ENCODE measurements at regions not wholly inside any gene's neighbourhood (a gene's known extent, or its start where the extent isn't known, plus 50 kb on each side); places are given as distances from the start of the nearest gene placed in this dataset.

DNA sequence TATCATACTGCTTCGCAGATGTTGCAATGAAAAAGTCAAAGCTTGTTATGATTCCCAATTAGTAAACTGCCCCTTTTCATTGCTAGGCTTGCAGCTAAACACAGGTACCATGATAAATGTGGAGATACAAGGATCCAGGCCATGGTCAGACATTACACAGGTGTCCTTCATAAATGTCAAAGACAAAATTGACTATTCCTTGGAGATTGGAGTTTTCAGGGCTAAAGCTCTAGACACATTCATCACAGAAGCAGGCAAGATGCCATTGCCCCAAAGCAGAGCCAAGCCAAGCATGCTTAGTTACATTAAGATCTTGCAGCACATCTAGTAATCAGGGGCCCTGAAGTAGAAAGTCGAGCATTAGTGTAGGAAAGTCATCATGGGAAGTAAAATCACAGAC is 111.3 kb upstream of the INTU start:
- POLR2A ChIA-PET = no interaction called here
- DNase-seq (ENCODE audit: low read depth, low spot score) (no peak), FAIRE-seq (no peak)
- H3K9me3 ChIP-seq (replicated peaks; ENCODE audit: control insufficient read depth, insufficient read depth, low read length) = no peaks in the 10 kb centered on the region
- dilution Hi-C loops (cut with MboI; ENCODE audit: extremely low pct_ligation_motif_present, low sequenced_read_pairs) = no loop called here
- H3K4me1 ChIP-seq (ENCODE audit: control insufficient read depth, extremely low read depth, insufficient read depth, low read length) = no peaks in the 10 kb centered on the region
- H3K4me2 ChIP-seq (ENCODE audit: insufficient read depth, low read length) = no peak overlapping the region
- no peak for TF ChIP-seq JUN (IDR thresholded peaks at IDR 0.05; ENCODE audit: borderline replicate concordance, insufficient read depth, insufficient read length, low read depth)
- no peak for TF ChIP-seq FOS (IDR thresholded peaks at IDR 0.05; ENCODE audit: borderline replicate concordance, insufficient read depth, low read length)
- no peaks in the 10 kb centered on the region for H3K36me3 ChIP-seq (ENCODE audit: control insufficient read depth in 2 of 2, extremely low read depth in 1 of 2, insufficient read depth in 2 of 2, low read length in 2 of 2)
- intact Hi-C loops (cut with micrococcal nuclease) = no loop called here
- H2AFZ ChIP-seq (ENCODE audit: low read depth, low read length) = no peak overlapping the region
- no peak overlapping the region for H3K27ac ChIP-seq (ENCODE audit: insufficient read depth, low read depth, low read length)
- no peak overlapping the region for H3K4me3 ChIP-seq (replicated peaks in 1 of 3; ENCODE audit: insufficient read depth in 1 of 3, low read depth in 1 of 3, low read length in 3 of 3)
- no peaks in the 10 kb centered on the region for H4K20me1 ChIP-seq (replicated peaks; ENCODE audit: control insufficient read depth, extremely low read depth, insufficient read depth, low read length)
- no peak overlapping the region for H3K9ac ChIP-seq (replicated peaks; ENCODE audit: extremely low read depth, insufficient read depth, low read length)
- H3K9me1 ChIP-seq (replicated peaks; ENCODE audit: control insufficient read depth, extremely low read depth, insufficient read depth, low read length) = no peaks in the 10 kb centered on the region
- CTCF ChIA-PET = no interaction called here
- peaks cover 0 to 1% of the 10 kb centered on the region in 2 experiments for H3K27me3 ChIP-seq (ENCODE audit: control insufficient read depth in 2 of 2, insufficient read depth in 2 of 2, low read length in 2 of 2)
- no TSS peak for BruUV-seq (replicated peaks)
- H3K79me2 ChIP-seq (ENCODE audit: control insufficient read depth, insufficient read depth, low read length) = no peaks in the 10 kb centered on the region

- Histone ChIP-seq H3K9me3 (replicated peaks; ENCODE audit: control insufficient read depth, insufficient read depth, low read length) (no peaks in the 10 kb centered on the region), H3K9ac (replicated peaks; ENCODE audit: extremely low read depth, insufficient read depth, low read length) (no peak overlapping the region), H3K79me2 (ENCODE audit: control insufficient read depth, insufficient read depth, low read length) (no peaks in the 10 kb centered on the region), H3K4me2 (ENCODE audit: insufficient read depth, low read length) (no peak overlapping the region), H3K4me3 (replicated peaks in 1 of 3; ENCODE audit: insufficient read depth in 1 of 3, low read depth in 1 of 3, low read length in 3 of 3) (no peak overlapping the region), H3K27ac (ENCODE audit: insufficient read depth, low read depth, low read length) (no peak overlapping the region), H3K4me1 (ENCODE audit: control insufficient read depth, extremely low read depth, insufficient read depth, low read length) (no peaks in the 10 kb centered on the region), H2AFZ (ENCODE audit: low read depth, low read length) (no peak overlapping the region), H4K20me1 (replicated peaks; ENCODE audit: control insufficient read depth, extremely low read depth, insufficient read depth, low read length) (no peaks in the 10 kb centered on the region), H3K36me3 (ENCODE audit: control insufficient read depth in 2 of 2, extremely low read depth in 1 of 2, insufficient read depth in 2 of 2, low read length in 2 of 2) (no peaks in the 10 kb centered on the region), H3K27me3 (ENCODE audit: control insufficient read depth in 2 of 2, insufficient read depth in 2 of 2, low read length in 2 of 2) (peaks cover 0 to 2% of the 10 kb centered on the region in 2 experiments), H3K9me1 (replicated peaks; ENCODE audit: control insufficient read depth, extremely low read depth, insufficient read depth, low read length) (no peaks in the 10 kb centered on the region)
- CTCF ChIA-PET = no interaction called here
- POLR2A ChIA-PET = no interaction called here
- TF ChIP-seq EZH2 (IDR thresholded peaks at IDR 0.05; ENCODE audit: borderline replicate concordance, low read depth, low read length, severe bottlenecking) = no peak
- intact Hi-C loops (cut with micrococcal nuclease) (no loop called here), dilution Hi-C loops (cut with MboI; ENCODE audit: extremely low pct_ligation_motif_present, low sequenced_read_pairs) (no loop called here)
- BruUV-seq (replicated peaks) = no TSS peak
- DNase-seq (ENCODE audit: low read depth, low spot score) = no peak
- no peak for FAIRE-seq
Measured at GRCh38 chr4:127523369-127523768, 109.4 kb upstream of the INTU start.
